Mesenchymal stem cell (in vitro differentiated cells and primary cell): ENCODE measurements at regions not wholly inside any gene's neighbourhood (a gene's known extent, or its start where the extent isn't known, plus 50 kb on each side); places are given as distances from the start of the nearest gene placed in this dataset.

Experiments
- DNase-seq: peaks from one replicate; pipeline ENCODE4 v3.0.0-alpha.2; 2013
- H2AFZ ChIP-seq: one replicate; pipeline ENCODE4 v1.6.1; 2013; ENCODE audit warnings: low read depth, mild to moderate bottlenecking, control low read depth, inconsistent platforms, low read length, moderate library complexity
- H2AK5ac ChIP-seq: 2 replicates; pipeline ENCODE4 v1.6.1; 2013; ENCODE audit warnings: low read length, moderate library complexity, mild to moderate bottlenecking, inconsistent platforms; ENCODE audit not compliant: severe bottlenecking
- H2BK120ac ChIP-seq: one replicate; pipeline ENCODE4 v1.6.1; 2013; ENCODE audit warnings: low read depth, mild to moderate bottlenecking, inconsistent platforms, low read length, moderate library complexity
- H2BK12ac ChIP-seq, 2 experiments: one replicate each; pipeline ENCODE4 v1.6.1; 2013; ENCODE audit warnings: inconsistent platforms in 2 of 2, low read length in 2 of 2, mild to moderate bottlenecking in 2 of 2, moderate library complexity in 2 of 2, control low read depth in 1 of 2
- H2BK15ac ChIP-seq: one replicate; pipeline ENCODE4 v1.6.1; 2013; ENCODE audit warnings: mild to moderate bottlenecking, low read depth, inconsistent platforms; ENCODE audit not compliant: poor library complexity, severe bottlenecking
- H2BK5ac ChIP-seq: 2 replicates; pipeline ENCODE4 v1.6.1; 2013; ENCODE audit warnings: low read depth, mild to moderate bottlenecking, low read length, control low read depth, inconsistent platforms; ENCODE audit not compliant: poor library complexity, severe bottlenecking
- H3K14ac ChIP-seq, 2 experiments: one replicate each; pipeline ENCODE4 v1.6.1; 2013; ENCODE audit warnings: inconsistent platforms in 2 of 2, low read length in 2 of 2, control low read depth in 1 of 2, mild to moderate bottlenecking in 1 of 2, moderate library complexity in 1 of 2
- H3K18ac ChIP-seq, 2 experiments: one replicate each; pipeline ENCODE4 v1.6.1; 2013; ENCODE audit warnings: inconsistent platforms in 2 of 2, low read length in 2 of 2, control low read depth in 1 of 2, low read depth in 1 of 2, mild to moderate bottlenecking in 1 of 2
- H3K23ac ChIP-seq, 2 experiments: one replicate each; pipeline ENCODE4 v1.6.1; 2013; ENCODE audit warnings: inconsistent platforms in 2 of 2, low read length in 2 of 2, mild to moderate bottlenecking in 2 of 2, moderate library complexity in 2 of 2, control low read depth in 1 of 2
- H3K27ac ChIP-seq: 2 replicates; pipeline ENCODE4 v1.5.1; 2013; ENCODE audit warnings: mild to moderate bottlenecking, moderate library complexity, low read length, control low read depth, inconsistent platforms; ENCODE audit not compliant: poor library complexity, severe bottlenecking
- H3K27me3 ChIP-seq, 2 experiments: 2 replicates each; pipeline versions ENCODE4 v1.6.1 to v1.7.0; 2013; ENCODE audit warnings: low read length in 2 of 2, mild to moderate bottlenecking in 2 of 2, moderate library complexity in 2 of 2, control low read depth in 1 of 2, inconsistent platforms in 1 of 2; ENCODE audit not compliant: control insufficient read depth in 1 of 2, insufficient read depth in 1 of 2
- H3K36me3 ChIP-seq, 2 experiments: 2 replicates each; pipeline versions ENCODE4 v1.6.1 to v1.7.0; 2013; ENCODE audit warnings: low read length in 2 of 2, control low read depth in 1 of 2, inconsistent platforms in 1 of 2, low read depth in 1 of 2, mild to moderate bottlenecking in 1 of 2; ENCODE audit not compliant: insufficient read depth in 2 of 2, control insufficient read depth in 1 of 2
- H3K4ac ChIP-seq, 2 experiments: one replicate each; pipeline ENCODE4 v1.6.1; 2013; ENCODE audit warnings: inconsistent platforms in 2 of 2, low read length in 2 of 2, mild to moderate bottlenecking in 2 of 2, moderate library complexity in 2 of 2, control low read depth in 1 of 2, low read depth in 1 of 2
- H3K4me1 ChIP-seq: 2 replicates; pipeline ENCODE4 v1.6.1; 2013; ENCODE audit warnings: low read depth, low read length, control low read depth; ENCODE audit not compliant: control insufficient read depth, insufficient read depth
- H3K4me2 ChIP-seq: 2 replicates; pipeline ENCODE4 v1.6.1; 2013; ENCODE audit warnings: low read length, mild to moderate bottlenecking, inconsistent platforms; ENCODE audit not compliant: poor library complexity, severe bottlenecking
- H3K4me3 ChIP-seq, 2 experiments: 2 replicates each; pipeline versions ENCODE4 v1.5.1 to v1.7.0; 2013; ENCODE audit warnings: low read length in 2 of 2, mild to moderate bottlenecking in 2 of 2, control low read depth in 1 of 2, low read depth in 1 of 2; ENCODE audit not compliant: insufficient read depth in 1 of 2
- H3K79me1 ChIP-seq: replicated peaks from 2 replicates; pipeline ENCODE4 v1.6.1; 2013; ENCODE audit warnings: mild to moderate bottlenecking, control low read depth, low read length, inconsistent platforms; ENCODE audit not compliant: poor library complexity, severe bottlenecking
- H3K9ac ChIP-seq: 2 replicates; pipeline ENCODE4 v1.7.0; 2013; ENCODE audit warnings: mild to moderate bottlenecking, low read length, moderate library complexity
- H3K9me3 ChIP-seq: 2 replicates; pipeline ENCODE4 v1.7.0; 2013; ENCODE audit warnings: mild to moderate bottlenecking, low read length; ENCODE audit not compliant: control insufficient read depth
- H4K8ac ChIP-seq: one replicate; pipeline ENCODE4 v1.6.1; 2013; ENCODE audit warnings: inconsistent platforms, mild to moderate bottlenecking, low read length, moderate library complexity
- H4K91ac ChIP-seq: one replicate; pipeline ENCODE4 v1.6.1; 2013; ENCODE audit warnings: mild to moderate bottlenecking, low read length, inconsistent platforms
- WGBS: methylation state at CpG from one replicate; pipeline ENCODE4 v1.1.7; 2013; ENCODE audit warnings: mixed read lengths; 5-methylcytosine and 5-hydroxymethylcytosine counted together

GRCh38 chr7:116393654-116394053 is 105.9 kb upstream of the CAV2 start:
- Histone ChIP-seq H3K9ac (no peak overlapping the region), H4K91ac (no peak overlapping the region), H3K9me3 (peaks cover 3% of the 10 kb centered on the region), H3K4me2 (no peak overlapping the region), H3K4me3 (no peak overlapping the region), H3K14ac (no peak overlapping the region), H2BK5ac (no peak overlapping the region), H3K18ac (peak overlapping the region in 1 of 2 experiments; percentile 9), H3K23ac (no peak overlapping the region), H3K79me1 (no peaks in the 10 kb centered on the region), H2AFZ (no peak overlapping the region), H4K8ac (peak overlapping the region; percentile 69), H2AK5ac (no peak overlapping the region), H2BK120ac (no peak overlapping the region), H3K27me3 (no peaks in the 10 kb centered on the region), H2BK12ac (no peak overlapping the region), H3K4me1 (peaks cover 2% of the 10 kb centered on the region), H3K4ac (no peak overlapping the region), H3K36me3 (no peaks in the 10 kb centered on the region), H3K27ac (no peak overlapping the region), H2BK15ac (no peak overlapping the region)
- 51% methylated on average over 5 of the region's 6 CpGs for WGBS
- DNase-seq = peak; percentile 21

DNA sequence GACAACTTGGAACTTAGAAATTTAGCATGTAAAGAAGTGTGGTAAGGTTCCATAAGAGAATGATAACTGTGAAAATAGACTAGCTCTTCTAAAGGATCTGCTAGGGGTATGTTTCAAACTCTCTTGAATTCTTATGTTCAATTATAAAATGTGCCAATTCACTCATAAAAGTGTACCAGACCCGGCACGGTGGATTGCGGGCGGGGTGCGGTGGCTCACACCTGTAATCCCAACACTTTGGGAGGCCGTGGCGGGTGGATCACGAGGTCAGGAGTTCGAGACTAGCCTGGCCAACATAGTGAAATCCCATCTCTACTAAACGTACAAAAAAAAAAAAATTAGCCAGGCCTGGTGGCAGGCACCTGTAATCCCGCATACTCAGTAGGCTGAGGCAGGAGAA is 105.4 kb upstream of the CAV2 start:
- no peak for DNase-seq
- Histone ChIP-seq H4K91ac (no peak overlapping the region), H3K14ac (no peak overlapping the region), H3K4me1 (peaks cover 2% of the 10 kb centered on the region), H3K18ac (no peak overlapping the region), H3K9ac (no peak overlapping the region), H3K27me3 (no peaks in the 10 kb centered on the region), H2BK12ac (no peak overlapping the region), H2BK120ac (no peak overlapping the region), H3K23ac (no peak overlapping the region), H2AFZ (no peak overlapping the region), H3K4ac (no peak overlapping the region), H2BK15ac (no peak overlapping the region), H4K8ac (no peak overlapping the region), H3K4me3 (no peak overlapping the region), H3K27ac (no peak overlapping the region), H3K36me3 (no peaks in the 10 kb centered on the region), H2AK5ac (no peak overlapping the region), H3K4me2 (no peak overlapping the region), H2BK5ac (no peak overlapping the region), H3K79me1 (no peaks in the 10 kb centered on the region), H3K9me3 (peaks cover 3% of the 10 kb centered on the region)
- WGBS = 96% methylated on average over 10 of the region's 11 CpGs

DNA sequence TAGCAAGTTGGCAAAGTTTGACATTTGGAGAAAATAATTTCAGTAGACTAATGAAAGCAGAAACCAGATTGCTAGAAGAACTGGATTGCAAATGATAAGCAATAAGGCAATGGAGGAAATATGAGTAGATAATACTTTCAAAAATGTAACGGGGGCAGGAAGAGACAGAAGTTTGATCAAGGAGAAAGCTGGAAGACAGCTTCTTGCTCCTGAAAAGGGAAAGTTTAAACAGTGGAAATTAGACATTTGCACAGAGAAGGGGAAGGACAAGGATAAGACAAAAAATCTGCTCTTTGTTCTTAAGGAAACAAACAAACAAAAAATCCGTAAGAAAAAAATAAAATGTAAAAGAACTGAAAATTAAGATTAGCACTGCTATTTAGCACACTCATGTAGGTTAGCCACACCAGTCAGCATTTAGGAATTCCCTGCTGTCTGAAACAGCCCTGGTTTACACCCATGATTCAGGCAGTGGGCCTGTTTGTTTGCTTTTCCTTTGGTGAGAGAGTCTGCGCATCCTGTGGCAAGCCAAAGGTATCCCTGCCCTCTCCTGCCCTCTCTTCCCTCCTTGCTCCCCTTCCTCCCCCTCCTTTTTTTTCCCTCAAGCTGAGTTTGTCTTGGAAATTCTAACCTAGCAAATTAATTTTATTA is 104.3 kb upstream of the CAV2 start:
- H2BK5ac ChIP-seq = no peak overlapping the region
- H2AFZ ChIP-seq = no peak overlapping the region
- H3K27me3 ChIP-seq = no peaks in the 10 kb centered on the region
- H3K4me3 ChIP-seq = no peak overlapping the region
- H3K23ac ChIP-seq = no peak overlapping the region
- WGBS = 5% methylated on average over 1 of the region's 3 CpGs
- H2AK5ac ChIP-seq = no peak overlapping the region
- H3K4me1 ChIP-seq = peaks cover 2% of the 10 kb centered on the region
- peak overlapping the region; percentile 75 for H3K9ac ChIP-seq
- H4K8ac ChIP-seq = no peak overlapping the region
- peak; percentile 84 for DNase-seq
- no peak overlapping the region for H3K4me2 ChIP-seq
- peak overlapping the region in 1 of 2 experiments; percentile 79 for H2BK12ac ChIP-seq
- H3K14ac ChIP-seq = no peak overlapping the region
- H3K27ac ChIP-seq = peak overlapping the region; percentile 80
- H3K4ac ChIP-seq = no peak overlapping the region
- H3K18ac ChIP-seq = peak overlapping the region in 1 of 2 experiments; percentile 71
- no peak overlapping the region for H2BK120ac ChIP-seq
- H3K36me3 ChIP-seq = no peaks in the 10 kb centered on the region
- H3K9me3 ChIP-seq = peaks cover 3% of the 10 kb centered on the region
- H3K79me1 ChIP-seq = no peaks in the 10 kb centered on the region
- H4K91ac ChIP-seq = no peak overlapping the region
- no peak overlapping the region for H2BK15ac ChIP-seq

GRCh38 chr7:116398672-116399071 is 100.9 kb upstream of the CAV2 start:
- Histone ChIP-seq H3K4me1 (peaks cover under 1% of the 10 kb centered on the region), H3K4ac (no peak overlapping the region), H3K27me3 (no peaks in the 10 kb centered on the region), H3K36me3 (no peaks in the 10 kb centered on the region), H3K14ac (no peak overlapping the region), H4K8ac (no peak overlapping the region), H4K91ac (no peak overlapping the region), H3K18ac (no peak overlapping the region), H3K4me2 (no peak overlapping the region), H3K23ac (no peak overlapping the region), H3K9me3 (peaks cover 3% of the 10 kb centered on the region), H2BK120ac (no peak overlapping the region), H2AK5ac (peak overlapping the region; percentile 37), H2BK5ac (no peak overlapping the region), H3K79me1 (no peaks in the 10 kb centered on the region), H3K27ac (no peak overlapping the region), H3K4me3 (no peak overlapping the region), H3K9ac (no peak overlapping the region), H2AFZ (no peak overlapping the region), H2BK15ac (no peak overlapping the region), H2BK12ac (no peak overlapping the region)
- no peak for DNase-seq
- 97% methylated on average over 2 of the region's 2 CpGs for WGBS
